ENCODE measurements at regions not wholly inside any gene's neighbourhood (a gene's known extent, or its start where the extent isn't known, plus 50 kb on each side); places are given as distances from the start of the nearest gene placed in this dataset.
"Not testable (repeated sequence)": the region's sequence is repeated elsewhere in the genome, so short reads cannot be mapped to it uniquely, and the experiment has no call there.

GRCh38 chr6:79808921-79809320, 138.4 kb downstream of the ELOVL4 start:
- no peak for DNase-seq

GRCh38 chr6:79806661-79807060, 140.7 kb downstream of the ELOVL4 start:
- DNase-seq, result not testable (repeated sequence)

GRCh38 chr6:79804732-79805131, 142.6 kb downstream of the ELOVL4 start:
- no peak for DNase-seq

- no peak for DNase-seq
These were observed 143.4 kb downstream of the ELOVL4 start for GRCh38 chr6:79803917-79804316.

- DNase-seq, result no peak
These were observed 144.6 kb downstream of the ELOVL4 start for GRCh38 chr6:79802657-79803300.

- DNase-seq, result no peak
These were observed 146.0 kb downstream of the ELOVL4 start for GRCh38 chr6:79801362-79801761.

- DNase-seq, result no peak
These were observed 148.5 kb downstream of the ELOVL4 start for GRCh38 chr6:79798841-79799240.

GRCh38 chr6:79797912-79798311, 149.4 kb downstream of the ELOVL4 start:
- no peak for DNase-seq

- DNase-seq, result no peak
These were observed 150.1 kb downstream of the ELOVL4 start for GRCh38 chr6:79797163-79797764.

GRCh38 chr6:79796197-79796596, 151.2 kb downstream of the ELOVL4 start:
- no peak for DNase-seq

- DNase-seq, result no peak
These were observed 157.5 kb downstream of the ELOVL4 start for GRCh38 chr6:79789896-79790295.

- no peak for DNase-seq
These were observed 157.6 kb downstream of the SH3BGRL2 start for GRCh38 chr6:79788756-79789155.

GRCh38 chr6:79787626-79788025, 156.5 kb downstream of the SH3BGRL2 start:
- DNase-seq, result no peak

- DNase-seq, result no peak
These were observed 153.2 kb downstream of the SH3BGRL2 start for GRCh38 chr6:79784395-79784753.

GRCh38 chr6:79783670-79784394, 152.7 kb downstream of the SH3BGRL2 start:
- no peak for DNase-seq

- DNase-seq, result no peak
These were observed 151.9 kb downstream of the SH3BGRL2 start for GRCh38 chr6:79782792-79783580.

GRCh38 chr6:79781916-79782315, 150.8 kb downstream of the SH3BGRL2 start:
- no peak for DNase-seq

GRCh38 chr6:79780881-79781280, 149.8 kb downstream of the SH3BGRL2 start:
- DNase-seq, result no peak

GRCh38 chr6:79778816-79779215, 147.7 kb downstream of the SH3BGRL2 start:
- DNase-seq, result no peak

GRCh38 chr6:79777713-79778579, 146.8 kb downstream of the SH3BGRL2 start:
- peak; percentile 79 for DNase-seq

- DNase-seq, result no peak
These were observed 144.9 kb downstream of the SH3BGRL2 start for GRCh38 chr6:79776076-79776475.

GRCh38 chr6:79775222-79775621, 144.1 kb downstream of the SH3BGRL2 start:
- no peak for DNase-seq

GRCh38 chr6:79764747-79765146, 133.6 kb downstream of the SH3BGRL2 start:
- no peak for DNase-seq
